ENCODE measurements at regions not wholly inside any gene's neighbourhood (a gene's known extent, or its start where the extent isn't known, plus 50 kb on each side); places are given as distances from the start of the nearest gene placed in this dataset.

GRCh38 chr3:82030916-82031315 lies 269.5 kb upstream of the GBE1 start:
- Histone ChIP-seq H3K9ac (ENCODE audit: low read length in 5 of 5) (no peak overlapping the region), H3K36me3 (ENCODE audit: control insufficient read depth in 5 of 5, insufficient read depth in 5 of 5, low read length in 5 of 5) (no peaks in the 10 kb centered on the region), H3K4me3 (ENCODE audit: low read depth in 1 of 5, low read length in 5 of 5) (no peak overlapping the region), H3K4me1 (ENCODE audit: control insufficient read depth in 5 of 5, insufficient read depth in 5 of 5, low read length in 5 of 5) (no peaks in the 10 kb centered on the region), H3K27ac (ENCODE audit: low read depth, low read length) (no peak overlapping the region), H3K27me3 (ENCODE audit: control insufficient read depth in 5 of 5, insufficient read depth in 4 of 5, low read length in 5 of 5) (no peaks in the 10 kb centered on the region), H3K9me3 (ENCODE audit: control insufficient read depth in 5 of 5, low read length in 5 of 5) (no peaks in the 10 kb centered on the region)

GRCh38 chr3:82022836-82023235 lies 261.4 kb upstream of the GBE1 start:
- H3K27ac ChIP-seq (ENCODE audit: low read depth, low read length): no peak overlapping the region
- H3K27me3 ChIP-seq (ENCODE audit: control insufficient read depth in 5 of 5, insufficient read depth in 4 of 5, low read length in 5 of 5): no peaks in the 10 kb centered on the region
- no peak overlapping the region for H3K4me3 ChIP-seq (ENCODE audit: low read depth in 1 of 5, low read length in 5 of 5)
- H3K4me1 ChIP-seq (ENCODE audit: control insufficient read depth in 5 of 5, insufficient read depth in 5 of 5, low read length in 5 of 5): no peaks in the 10 kb centered on the region
- peaks cover 0 to 8% (median 0%) of the 10 kb centered on the region in 5 donors for H3K9me3 ChIP-seq (ENCODE audit: control insufficient read depth in 5 of 5, low read length in 5 of 5)
- no peak overlapping the region for H3K9ac ChIP-seq (ENCODE audit: low read length in 5 of 5)
- H3K36me3 ChIP-seq (ENCODE audit: control insufficient read depth in 5 of 5, insufficient read depth in 5 of 5, low read length in 5 of 5): no peaks in the 10 kb centered on the region

- Histone ChIP-seq H3K4me1 (ENCODE audit: control insufficient read depth in 5 of 5, insufficient read depth in 5 of 5, low read length in 5 of 5) (no peaks in the 10 kb centered on the region), H3K36me3 (ENCODE audit: control insufficient read depth in 5 of 5, insufficient read depth in 5 of 5, low read length in 5 of 5) (no peaks in the 10 kb centered on the region), H3K27me3 (ENCODE audit: control insufficient read depth in 5 of 5, insufficient read depth in 4 of 5, low read length in 5 of 5) (no peaks in the 10 kb centered on the region), H3K9me3 (ENCODE audit: control insufficient read depth in 5 of 5, low read length in 5 of 5) (peaks cover 0 to 8% (median 0%) of the 10 kb centered on the region in 5 donors), H3K9ac (ENCODE audit: low read length in 5 of 5) (no peak overlapping the region), H3K4me3 (ENCODE audit: low read depth in 1 of 5, low read length in 5 of 5) (no peak overlapping the region), H3K27ac (ENCODE audit: low read depth, low read length) (no peak overlapping the region)
These were observed 258.8 kb upstream of the GBE1 start for GRCh38 chr3:82020282-82020681.

- peaks cover 0 to 14% (median 5%) of the 10 kb centered on the region in 5 donors for H3K9me3 ChIP-seq (ENCODE audit: control insufficient read depth in 5 of 5, low read length in 5 of 5)
- no peaks in the 10 kb centered on the region for H3K27me3 ChIP-seq (ENCODE audit: control insufficient read depth in 5 of 5, insufficient read depth in 4 of 5, low read length in 5 of 5)
- no peak overlapping the region for H3K9ac ChIP-seq (ENCODE audit: low read length in 5 of 5)
- no peak overlapping the region for H3K4me3 ChIP-seq (ENCODE audit: low read depth in 1 of 5, low read length in 5 of 5)
- no peak overlapping the region for H3K27ac ChIP-seq (ENCODE audit: low read depth, low read length)
- no peaks in the 10 kb centered on the region for H3K4me1 ChIP-seq (ENCODE audit: control insufficient read depth in 5 of 5, insufficient read depth in 5 of 5, low read length in 5 of 5)
- no peaks in the 10 kb centered on the region for H3K36me3 ChIP-seq (ENCODE audit: control insufficient read depth in 5 of 5, insufficient read depth in 5 of 5, low read length in 5 of 5)
These were observed 253.8 kb upstream of the GBE1 start for GRCh38 chr3:82015241-82015640.

GRCh38 chr3:82012775-82013174 lies 251.3 kb upstream of the GBE1 start:
- Histone ChIP-seq H3K36me3 (ENCODE audit: control insufficient read depth in 5 of 5, insufficient read depth in 5 of 5, low read length in 5 of 5) (no peaks in the 10 kb centered on the region), H3K4me1 (ENCODE audit: control insufficient read depth in 5 of 5, insufficient read depth in 5 of 5, low read length in 5 of 5) (no peaks in the 10 kb centered on the region), H3K9ac (ENCODE audit: low read length in 5 of 5) (no peak overlapping the region), H3K27me3 (ENCODE audit: control insufficient read depth in 5 of 5, insufficient read depth in 4 of 5, low read length in 5 of 5) (no peaks in the 10 kb centered on the region), H3K9me3 (ENCODE audit: control insufficient read depth in 5 of 5, low read length in 5 of 5) (peaks cover 0 to 6% (median 0%) of the 10 kb centered on the region in 5 donors), H3K27ac (ENCODE audit: low read depth, low read length) (no peak overlapping the region), H3K4me3 (ENCODE audit: low read depth in 1 of 5, low read length in 5 of 5) (no peak overlapping the region)

GRCh38 chr3:82011336-82011735 lies 249.9 kb upstream of the GBE1 start:
- Histone ChIP-seq H3K4me1 (ENCODE audit: control insufficient read depth in 5 of 5, insufficient read depth in 5 of 5, low read length in 5 of 5) (no peaks in the 10 kb centered on the region), H3K27me3 (ENCODE audit: control insufficient read depth in 5 of 5, insufficient read depth in 4 of 5, low read length in 5 of 5) (no peaks in the 10 kb centered on the region), H3K27ac (ENCODE audit: low read depth, low read length) (no peak overlapping the region), H3K9me3 (ENCODE audit: control insufficient read depth in 5 of 5, low read length in 5 of 5) (peaks cover 0 to 13% (median 5%) of the 10 kb centered on the region in 5 donors), H3K4me3 (ENCODE audit: low read depth in 1 of 5, low read length in 5 of 5) (no peak overlapping the region), H3K9ac (ENCODE audit: low read length in 5 of 5) (no peak overlapping the region), H3K36me3 (ENCODE audit: control insufficient read depth in 5 of 5, insufficient read depth in 5 of 5, low read length in 5 of 5) (no peaks in the 10 kb centered on the region)

GRCh38 chr3:82005266-82005665 lies 243.8 kb upstream of the GBE1 start:
- no peak overlapping the region for H3K9ac ChIP-seq (ENCODE audit: low read length in 5 of 5)
- H3K4me3 ChIP-seq (ENCODE audit: low read depth in 1 of 5, low read length in 5 of 5): no peak overlapping the region
- H3K27me3 ChIP-seq (ENCODE audit: control insufficient read depth in 5 of 5, insufficient read depth in 4 of 5, low read length in 5 of 5): no peaks in the 10 kb centered on the region
- no peak overlapping the region for H3K27ac ChIP-seq (ENCODE audit: low read depth, low read length)
- H3K9me3 ChIP-seq (ENCODE audit: control insufficient read depth in 5 of 5, low read length in 5 of 5): peaks cover 0 to 7% (median 2%) of the 10 kb centered on the region in 5 donors
- peaks cover 0 to 2% (median 0%) of the 10 kb centered on the region in 5 donors for H3K4me1 ChIP-seq (ENCODE audit: control insufficient read depth in 5 of 5, insufficient read depth in 5 of 5, low read length in 5 of 5)
- no peaks in the 10 kb centered on the region for H3K36me3 ChIP-seq (ENCODE audit: control insufficient read depth in 5 of 5, insufficient read depth in 5 of 5, low read length in 5 of 5)

- Histone ChIP-seq H3K9ac (ENCODE audit: low read length in 5 of 5) (no peak overlapping the region), H3K36me3 (ENCODE audit: control insufficient read depth in 5 of 5, insufficient read depth in 5 of 5, low read length in 5 of 5) (no peaks in the 10 kb centered on the region), H3K4me3 (ENCODE audit: low read depth in 1 of 5, low read length in 5 of 5) (no peak overlapping the region), H3K27me3 (ENCODE audit: control insufficient read depth in 5 of 5, insufficient read depth in 4 of 5, low read length in 5 of 5) (no peaks in the 10 kb centered on the region), H3K4me1 (ENCODE audit: control insufficient read depth in 5 of 5, insufficient read depth in 5 of 5, low read length in 5 of 5) (peaks cover 0 to 2% (median 0%) of the 10 kb centered on the region in 5 donors), H3K27ac (ENCODE audit: low read depth, low read length) (no peak overlapping the region), H3K9me3 (ENCODE audit: control insufficient read depth in 5 of 5, low read length in 5 of 5) (peaks cover 0 to 7% (median 2%) of the 10 kb centered on the region in 5 donors)
These were observed 242.8 kb upstream of the GBE1 start for GRCh38 chr3:82004266-82004665.

- no peak overlapping the region for H3K9ac ChIP-seq (ENCODE audit: low read length in 5 of 5)
- peaks cover 0 to 5% (median 3%) of the 10 kb centered on the region in 5 donors for H3K4me1 ChIP-seq (ENCODE audit: control insufficient read depth in 5 of 5, insufficient read depth in 5 of 5, low read length in 5 of 5)
- no peaks in the 10 kb centered on the region for H3K27me3 ChIP-seq (ENCODE audit: control insufficient read depth in 5 of 5, insufficient read depth in 4 of 5, low read length in 5 of 5)
These were observed 241.7 kb upstream of the GBE1 start for GRCh38 chr3:82002986-82003642.

GRCh38 chr3:82002491-82002890 lies 241.0 kb upstream of the GBE1 start:
- Histone ChIP-seq H3K4me3 (ENCODE audit: low read depth in 1 of 5, low read length in 5 of 5) (no peak overlapping the region), H3K4me1 (ENCODE audit: control insufficient read depth in 5 of 5, insufficient read depth in 5 of 5, low read length in 5 of 5) (peaks cover 0 to 8% (median 6%) of the 10 kb centered on the region in 5 donors), H3K27ac (ENCODE audit: low read depth, low read length) (no peak overlapping the region), H3K36me3 (ENCODE audit: control insufficient read depth in 5 of 5, insufficient read depth in 5 of 5, low read length in 5 of 5) (no peaks in the 10 kb centered on the region), H3K9me3 (ENCODE audit: control insufficient read depth in 5 of 5, low read length in 5 of 5) (peaks cover 0 to 5% (median 0%) of the 10 kb centered on the region in 5 donors), H3K27me3 (ENCODE audit: control insufficient read depth in 5 of 5, insufficient read depth in 4 of 5, low read length in 5 of 5) (no peaks in the 10 kb centered on the region), H3K9ac (ENCODE audit: low read length in 5 of 5) (no peak overlapping the region)

More at GRCh38 chr3:82002986-82003642, 241.7 kb upstream of the GBE1 start:
- Histone ChIP-seq H3K36me3 (ENCODE audit: control insufficient read depth in 5 of 5, insufficient read depth in 5 of 5, low read length in 5 of 5) (no peaks in the 10 kb centered on the region), H3K4me3 (ENCODE audit: low read depth in 1 of 5, low read length in 5 of 5) (no peak overlapping the region), H3K27ac (ENCODE audit: low read depth, low read length) (no peak overlapping the region), H3K9me3 (ENCODE audit: control insufficient read depth in 5 of 5, low read length in 5 of 5) (peaks cover 0 to 7% (median 2%) of the 10 kb centered on the region in 5 donors)

Measured in subcutaneous abdominal adipose tissue (tissue), 5 donors.